ENCODE measurements at regions not wholly inside any gene's neighbourhood (a gene's known extent, or its start where the extent isn't known, plus 50 kb on each side); places are given as distances from the start of the nearest gene placed in this dataset.

- DNase-seq = no peak
- Histone ChIP-seq H3K4me1 (no peaks in the 10 kb centered on the region), H3K36me3 (no peaks in the 10 kb centered on the region), H3K27me3 (no peaks in the 10 kb centered on the region), H3K27ac (no peak overlapping the region), H3K4me3 (no peak overlapping the region), H3K9me3 (peaks cover 0 to 20% (median 0%) of the 10 kb centered on the region in 3 donors)
- TF ChIP-seq POLR2A (IDR thresholded peaks at IDR 0.05) (no peak), CTCF (IDR thresholded peaks at IDR 0.05 in 4 of 5, conservative IDR thresholded peaks at IDR 0.05 in 1 of 5) (no peak)
- in situ Hi-C loops (cut with MboI; ENCODE audit: low sequenced_read_pairs in 4 of 4) = no loop called here
- no peak for ATAC-seq
- intact Hi-C loops (cut with DNase I; ENCODE audit: low total_unique reads) = no loop called here
Measured at GRCh38 chr7:68998136-68998535, 600.1 kb upstream of the AUTS2 start.

DNA sequence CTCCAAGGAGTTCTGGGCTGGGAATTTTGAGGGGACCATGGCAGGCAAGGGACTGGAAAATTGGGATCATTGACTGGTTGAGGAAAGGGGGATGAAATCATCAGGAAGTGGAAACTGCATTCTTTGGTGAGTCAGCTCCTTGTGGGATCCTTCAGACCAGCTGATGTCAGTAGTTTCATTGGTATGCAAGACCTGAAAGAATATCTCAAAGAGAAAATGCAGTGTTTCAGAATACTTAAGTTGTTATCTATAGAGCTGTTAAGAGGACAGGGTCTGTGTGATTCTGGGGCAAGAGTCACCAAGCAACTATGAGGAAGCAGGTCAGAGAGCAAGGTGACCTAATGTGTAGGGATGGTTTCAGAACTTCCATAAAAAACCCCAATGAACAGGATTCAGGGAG lies 595.9 kb upstream of the AUTS2 start:
- Histone ChIP-seq H3K36me3 (no peaks in the 10 kb centered on the region), H3K27me3 (no peaks in the 10 kb centered on the region), H3K27ac (no peak overlapping the region), H3K9me3 (peaks cover 0 to 20% (median 0%) of the 10 kb centered on the region in 3 donors), H3K4me3 (no peak overlapping the region), H3K4me1 (no peaks in the 10 kb centered on the region)
- in situ Hi-C loops (cut with MboI; ENCODE audit: low sequenced_read_pairs in 4 of 4) = no loop called here
- no peak for DNase-seq
- TF ChIP-seq CTCF (IDR thresholded peaks at IDR 0.05 in 4 of 5, conservative IDR thresholded peaks at IDR 0.05 in 1 of 5) = no peak
- TF ChIP-seq POLR2A (IDR thresholded peaks at IDR 0.05) = no peak
- intact Hi-C loops (cut with DNase I; ENCODE audit: low total_unique reads) = no loop called here
- no peak for ATAC-seq

- Histone ChIP-seq H3K4me3 (no peak overlapping the region), H3K27me3 (no peaks in the 10 kb centered on the region), H3K4me1 (no peaks in the 10 kb centered on the region), H3K27ac (no peak overlapping the region), H3K36me3 (no peaks in the 10 kb centered on the region), H3K9me3 (no peaks in the 10 kb centered on the region)
- intact Hi-C loops (cut with DNase I; ENCODE audit: low total_unique reads) (no loop called here), in situ Hi-C loops (cut with MboI; ENCODE audit: low sequenced_read_pairs in 4 of 4) (no loop called here)
- no peak for ATAC-seq
- no peak for TF ChIP-seq POLR2A (IDR thresholded peaks at IDR 0.05)
- TF ChIP-seq CTCF (IDR thresholded peaks at IDR 0.05 in 4 of 5, conservative IDR thresholded peaks at IDR 0.05 in 1 of 5) = no peak
- DNase-seq = no peak
Measured at GRCh38 chr7:69012149-69012548, 586.1 kb upstream of the AUTS2 start.

GRCh38 chr7:69017208-69017607 lies 581.1 kb upstream of the AUTS2 start:
- TF ChIP-seq CTCF (IDR thresholded peaks at IDR 0.05 in 4 of 5, conservative IDR thresholded peaks at IDR 0.05 in 1 of 5) (no peak), POLR2A (IDR thresholded peaks at IDR 0.05) (no peak)
- Histone ChIP-seq H3K27ac (no peak overlapping the region), H3K4me1 (no peaks in the 10 kb centered on the region), H3K4me3 (no peak overlapping the region), H3K9me3 (no peaks in the 10 kb centered on the region), H3K27me3 (no peaks in the 10 kb centered on the region), H3K36me3 (no peaks in the 10 kb centered on the region)
- in situ Hi-C loops (cut with MboI; ENCODE audit: low sequenced_read_pairs in 4 of 4) (no loop called here), intact Hi-C loops (cut with DNase I; ENCODE audit: low total_unique reads) (no loop called here)
- no peak for ATAC-seq
- no peak for DNase-seq

- ATAC-seq (no peak), DNase-seq (no peak)
- in situ Hi-C loops (cut with MboI; ENCODE audit: low sequenced_read_pairs in 4 of 4) = no loop called here
- Histone ChIP-seq H3K27ac (no peak overlapping the region), H3K4me3 (no peak overlapping the region), H3K9me3 (no peaks in the 10 kb centered on the region), H3K27me3 (no peaks in the 10 kb centered on the region), H3K36me3 (no peaks in the 10 kb centered on the region), H3K4me1 (no peaks in the 10 kb centered on the region)
- TF ChIP-seq POLR2A (IDR thresholded peaks at IDR 0.05) = no peak
- no peak for TF ChIP-seq CTCF (IDR thresholded peaks at IDR 0.05 in 4 of 5, conservative IDR thresholded peaks at IDR 0.05 in 1 of 5)
- intact Hi-C loops (cut with DNase I; ENCODE audit: low total_unique reads) = no loop called here
Measured at GRCh38 chr7:69018200-69018599, 580.1 kb upstream of the AUTS2 start.

Data from gastrocnemius medialis (tissue), 4 donors.